Brain pericyte (primary cell): ENCODE measurements at regions not wholly inside any gene's neighbourhood (a gene's known extent, or its start where the extent isn't known, plus 50 kb on each side); places are given as distances from the start of the nearest gene placed in this dataset.
"Not testable (repeated sequence)": the region's sequence is repeated elsewhere in the genome, so short reads cannot be mapped to it uniquely, and the experiment has no call there.

Experiments used
- DNase-seq: peaks from one replicate; pipeline ENCODE4 v3.0.0-alpha.2; 2012; ENCODE audit warnings: low read depth, low spot score

DNA sequence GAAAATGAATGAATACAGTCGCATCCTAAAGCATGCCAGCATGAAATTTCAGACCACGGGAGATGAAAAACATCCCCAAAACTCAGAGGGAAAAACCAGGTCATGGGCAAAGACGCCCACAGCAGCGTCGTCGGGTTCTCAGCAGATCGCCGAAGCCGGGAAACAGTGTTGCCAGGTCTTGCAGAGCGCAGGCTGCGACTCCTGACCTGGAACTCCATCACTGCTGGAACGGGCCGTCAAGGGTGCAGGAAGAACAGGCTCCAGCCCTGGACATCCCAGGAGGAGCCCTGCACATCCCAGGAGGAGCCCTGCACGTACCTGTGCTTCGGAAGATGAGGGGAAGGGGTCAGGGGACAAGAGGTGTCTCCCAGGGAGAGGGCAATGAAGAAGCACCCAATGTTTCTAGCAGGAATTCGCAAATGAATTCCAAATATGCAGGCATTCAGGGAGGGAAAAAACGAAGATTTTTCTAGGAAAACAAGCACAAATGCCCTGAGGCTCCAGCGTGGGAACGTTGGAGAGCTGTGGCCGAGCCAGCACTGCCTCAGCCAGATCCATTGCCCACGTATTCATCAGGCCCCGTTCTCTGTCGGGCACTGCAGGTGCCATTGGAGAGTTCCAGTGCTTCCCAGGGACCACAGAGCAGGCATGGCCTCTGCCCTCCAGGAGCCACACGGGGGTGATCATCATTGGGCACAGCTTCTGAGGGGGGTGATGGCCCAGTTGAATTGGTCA lies 1110.4 kb downstream of the BRD1 start:
- no peak for DNase-seq

DNA sequence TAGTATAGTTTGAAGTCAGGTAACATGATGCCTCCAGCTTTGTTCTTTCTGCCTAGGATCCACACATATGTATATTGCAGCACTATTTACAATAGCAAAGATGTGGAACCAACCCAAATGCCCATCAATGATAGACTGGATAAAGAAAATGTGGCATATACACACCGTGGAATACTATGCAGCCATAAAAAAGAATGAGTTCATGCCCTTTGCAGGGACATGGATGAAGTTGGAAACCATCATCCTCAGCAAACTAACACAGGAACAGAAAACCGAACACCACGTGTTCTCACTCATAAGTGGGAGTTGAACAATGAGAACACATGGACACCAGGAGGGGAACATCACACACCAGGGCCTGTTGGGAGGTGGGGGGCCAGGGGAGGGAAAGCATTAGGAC lies 1111.5 kb downstream of the BRD1 start:
- not testable (repeated sequence) for DNase-seq

DNA sequence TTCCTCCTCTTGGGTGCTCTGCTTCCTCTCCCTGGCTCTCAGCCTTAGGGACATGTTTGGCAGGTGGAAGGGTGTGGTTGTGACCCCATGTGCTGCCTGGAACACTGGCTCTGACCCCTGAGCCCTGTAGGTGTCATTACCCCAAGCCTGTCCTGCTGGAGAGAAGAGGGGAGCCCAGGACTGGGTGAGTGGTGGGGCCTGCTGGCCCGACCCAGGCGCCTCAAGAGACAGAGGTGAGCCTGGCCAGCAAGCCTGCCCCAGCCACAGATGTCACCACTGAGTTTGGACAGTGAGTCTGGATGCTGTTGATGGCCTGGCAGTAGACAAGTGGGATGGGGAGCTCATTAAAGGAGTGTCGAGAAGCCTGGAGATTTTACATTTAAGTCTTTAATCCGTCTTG lies 1112.2 kb downstream of the BRD1 start:
- DNase-seq: no peak

DNA sequence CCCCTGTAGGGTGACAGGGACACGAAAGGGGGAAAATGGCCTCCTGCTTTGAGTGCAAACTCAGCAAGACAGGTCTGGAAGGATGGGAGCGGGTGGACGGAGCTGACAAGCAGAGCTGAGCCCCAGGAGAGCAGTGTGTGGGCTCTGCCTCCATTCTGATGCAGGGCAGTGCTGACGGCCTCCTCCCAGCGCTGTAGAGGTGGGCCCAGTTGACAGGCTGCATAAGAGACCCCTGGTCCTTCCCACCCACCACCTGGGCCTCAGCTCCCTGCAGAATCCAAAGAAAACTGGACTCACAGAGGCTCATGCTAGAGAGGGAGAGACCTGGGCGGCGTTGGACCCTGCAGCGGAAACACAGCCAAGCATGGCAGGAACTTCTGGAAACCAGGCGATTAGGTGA lies 1113.4 kb downstream of the BRD1 start:
- DNase-seq: no peak

DNA sequence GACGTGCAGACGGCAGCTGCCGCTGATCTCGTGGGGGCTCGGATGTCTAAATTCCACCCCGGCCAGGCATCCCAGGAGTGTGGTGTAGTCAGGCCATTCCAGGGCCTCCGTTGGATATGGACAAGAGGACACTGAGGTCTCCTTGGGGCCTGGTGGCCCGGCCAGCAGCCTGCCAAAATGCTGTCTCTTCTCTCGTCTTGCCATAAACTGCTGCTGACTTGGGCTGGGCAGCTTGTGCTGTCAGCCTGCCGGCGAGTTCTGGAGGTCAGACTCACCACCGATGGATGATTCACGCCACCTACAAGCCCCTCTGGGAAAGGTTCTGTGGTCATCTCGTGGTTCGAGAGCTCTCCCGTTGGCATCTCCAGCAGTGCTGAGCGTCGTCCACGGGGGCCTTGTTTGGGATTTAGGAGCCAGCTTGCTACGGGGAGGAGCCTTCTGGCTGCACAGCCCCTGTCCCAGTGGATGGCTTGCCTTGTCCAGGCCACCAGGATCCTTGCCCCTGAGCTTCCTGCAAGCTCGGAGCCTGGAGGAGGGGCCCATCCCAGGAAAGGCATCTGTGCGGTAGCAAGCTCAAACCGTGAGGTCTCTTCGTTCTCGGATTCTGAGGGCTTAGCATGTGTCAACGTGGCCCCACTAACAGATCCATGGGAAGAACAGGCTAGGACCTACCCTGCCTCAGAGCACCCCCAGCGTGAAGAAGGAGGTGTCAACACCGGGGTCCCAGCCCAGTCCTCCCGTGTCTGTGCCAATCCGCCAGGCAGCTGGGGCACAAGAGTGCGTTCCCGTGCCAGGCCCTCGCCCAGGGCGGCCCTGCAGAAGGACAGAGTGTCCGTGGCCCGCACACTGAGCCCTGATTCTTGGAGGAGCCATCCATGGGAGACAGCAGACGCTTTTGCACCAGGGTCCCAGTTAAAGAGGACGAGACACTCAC lies 1114.1 kb downstream of the BRD1 start:
- no peak for DNase-seq

DNA sequence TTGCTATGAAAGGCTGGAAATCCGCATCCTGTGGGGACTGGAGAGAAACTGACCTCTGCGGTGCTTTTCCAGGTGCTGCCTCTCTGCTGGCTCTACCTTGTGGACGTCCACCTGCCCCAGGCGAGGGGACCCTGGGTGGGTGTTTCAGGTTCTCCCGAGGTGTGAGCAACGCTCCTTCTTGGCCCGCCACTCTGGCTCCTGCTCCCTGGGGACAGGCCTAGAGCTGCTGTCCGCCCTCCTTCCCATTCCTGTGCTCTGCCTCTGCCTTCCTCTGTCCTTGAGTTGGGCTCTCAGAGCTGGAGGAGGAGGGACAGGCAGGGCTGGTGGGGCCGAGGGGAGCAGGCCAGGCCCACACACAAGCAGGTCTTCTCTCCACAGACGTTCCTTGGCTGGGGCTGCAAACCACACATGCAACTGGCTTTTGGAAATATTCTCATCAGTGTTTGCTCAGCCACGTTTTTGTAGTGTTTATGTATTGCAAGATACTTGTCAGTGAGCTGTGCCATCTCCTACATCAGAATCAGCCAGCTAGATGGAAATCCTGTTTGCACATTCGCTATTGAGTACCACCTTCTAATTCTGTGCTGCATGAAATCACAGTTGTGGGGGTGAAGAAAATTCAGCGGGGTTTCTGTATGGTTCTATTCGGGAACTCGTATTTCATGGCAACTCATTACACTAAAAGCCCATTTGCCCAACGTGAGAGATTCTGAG lies 1115.0 kb downstream of the BRD1 start:
- no peak for DNase-seq

DNA sequence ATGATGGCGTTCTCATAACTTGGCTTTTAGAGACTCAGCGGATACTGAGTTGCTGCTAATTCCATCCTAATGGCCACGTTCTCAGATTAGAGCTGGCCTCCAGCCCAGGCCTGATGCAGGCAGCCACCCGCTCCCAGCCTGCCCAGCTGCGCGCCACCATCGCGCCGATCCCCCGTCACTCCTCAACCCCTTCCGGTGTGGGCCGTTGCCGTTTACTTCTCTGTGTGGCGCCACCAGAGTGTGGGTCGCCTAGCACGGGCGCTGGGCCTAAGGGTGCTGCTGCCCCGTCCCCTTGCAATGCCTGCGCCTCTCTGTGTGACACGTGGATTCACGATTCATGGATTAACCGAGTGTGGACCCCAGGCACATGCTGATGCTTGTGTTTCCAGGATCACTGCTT lies 1116.0 kb downstream of the BRD1 start:
- DNase-seq: no peak

DNA sequence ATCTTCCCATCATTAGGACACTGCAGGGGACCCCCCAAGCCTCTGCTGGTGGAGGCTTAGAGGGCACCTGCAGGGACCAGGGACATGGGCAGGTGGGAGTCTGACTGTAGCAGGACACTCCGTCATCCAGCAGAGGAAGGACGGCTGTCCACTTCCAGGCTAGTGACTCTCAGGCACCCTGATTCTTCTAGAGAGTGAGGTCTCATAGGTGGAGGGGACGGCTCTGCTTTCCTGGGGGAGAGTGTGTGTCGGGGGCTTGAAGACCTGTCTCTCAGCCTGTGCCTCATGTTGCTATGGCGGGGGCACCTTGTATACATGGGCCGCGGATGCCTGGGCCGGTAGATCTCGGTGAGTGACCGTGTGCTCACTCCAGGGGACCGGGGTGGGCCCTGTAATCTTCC lies 1116.6 kb downstream of the BRD1 start:
- DNase-seq: no peak

DNA sequence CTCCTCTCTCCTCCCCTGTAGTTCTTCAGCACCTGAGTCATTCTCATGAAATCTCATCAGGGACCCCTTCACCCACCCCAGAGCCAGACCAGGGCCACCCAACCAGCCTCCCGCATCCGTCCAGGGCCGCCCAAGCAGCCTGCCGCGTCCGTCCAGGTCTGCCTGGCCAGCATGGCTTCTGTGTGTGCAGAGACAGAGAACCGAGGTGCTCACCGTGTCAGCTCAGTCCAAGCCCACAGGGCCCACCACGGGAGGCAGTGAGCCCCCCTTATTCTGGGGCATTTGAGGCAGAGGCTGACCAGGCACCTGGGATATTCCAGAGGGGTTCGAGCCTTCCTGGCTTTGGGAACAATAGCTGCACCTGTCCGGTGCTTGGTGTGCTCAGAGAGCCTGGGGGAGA lies 1117.3 kb downstream of the BRD1 start:
- no peak for DNase-seq

DNA sequence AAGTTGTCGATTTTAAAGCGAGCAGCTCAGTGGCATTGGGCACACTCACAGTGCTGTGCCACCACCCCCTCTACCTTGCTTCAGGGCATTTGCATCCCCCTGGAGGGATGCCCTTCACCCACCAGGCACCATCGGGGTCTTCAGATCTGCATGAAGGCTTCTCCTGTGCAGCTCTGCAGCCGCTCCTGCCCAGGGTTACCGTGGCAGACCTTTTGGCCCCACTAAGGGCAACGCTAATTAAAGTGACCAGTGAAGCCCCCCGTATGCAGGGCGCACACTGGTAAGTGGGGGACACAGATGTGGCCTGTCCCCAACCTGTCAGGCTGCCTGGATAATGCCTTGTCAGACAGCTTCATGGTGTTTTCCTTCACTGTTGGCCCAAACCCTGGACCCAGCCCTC lies 1117.7 kb downstream of the BRD1 start:
- DNase-seq: no peak

DNA sequence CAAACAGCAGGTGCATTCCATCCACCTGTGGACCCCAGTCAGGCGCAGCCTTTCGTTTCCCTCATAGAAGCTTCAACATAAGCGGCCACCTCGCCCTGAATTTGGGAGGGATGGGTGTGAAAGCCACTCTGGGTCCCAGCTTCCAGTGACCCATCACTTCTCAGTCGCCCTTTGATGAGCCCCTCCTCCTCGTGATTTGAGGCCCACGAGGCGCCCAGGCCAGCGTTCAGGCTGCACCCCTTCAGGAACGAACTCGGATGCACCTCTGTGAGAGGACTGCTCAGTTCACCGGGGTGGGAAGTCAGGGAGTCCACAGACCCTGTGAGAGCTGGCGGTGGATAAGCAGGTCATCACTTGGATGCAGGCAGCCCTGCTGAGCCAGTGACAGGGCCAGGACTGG lies 1118.2 kb downstream of the BRD1 start:
- no peak for DNase-seq

DNA sequence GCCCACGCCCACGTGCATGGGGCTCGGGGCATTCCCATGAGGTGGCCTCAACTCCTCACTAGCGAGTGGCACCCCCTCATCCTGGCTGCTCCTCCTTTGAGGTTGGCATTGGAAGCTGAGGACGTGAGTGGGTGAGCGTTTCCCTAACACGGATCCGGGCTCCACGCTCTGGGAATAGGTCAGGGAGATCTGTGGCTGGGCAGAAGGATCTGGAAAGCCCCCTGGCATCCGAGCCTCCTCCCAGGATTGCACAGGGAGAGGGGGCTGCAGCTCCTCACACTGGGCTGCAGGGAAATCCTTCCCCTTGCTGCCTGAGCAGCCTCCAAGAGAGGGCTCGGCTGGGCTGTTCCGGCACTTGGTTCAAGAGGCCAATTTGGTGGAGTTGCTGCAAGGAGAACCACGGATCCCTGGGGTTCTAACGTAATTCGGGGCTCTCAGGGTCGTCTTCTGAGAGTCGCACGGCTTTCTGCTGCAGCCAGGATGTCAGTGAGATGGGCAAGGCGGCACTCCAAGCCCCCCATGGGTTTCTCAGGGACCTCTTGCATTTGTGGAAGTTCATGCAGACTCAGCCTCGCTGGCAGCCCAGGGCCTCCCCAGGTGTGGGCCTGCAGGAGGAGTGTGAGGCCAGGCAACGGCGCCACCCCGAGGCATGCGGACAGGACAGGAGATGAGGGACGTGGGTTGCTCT lies 1119.0 kb downstream of the BRD1 start:
- no peak for DNase-seq

DNA sequence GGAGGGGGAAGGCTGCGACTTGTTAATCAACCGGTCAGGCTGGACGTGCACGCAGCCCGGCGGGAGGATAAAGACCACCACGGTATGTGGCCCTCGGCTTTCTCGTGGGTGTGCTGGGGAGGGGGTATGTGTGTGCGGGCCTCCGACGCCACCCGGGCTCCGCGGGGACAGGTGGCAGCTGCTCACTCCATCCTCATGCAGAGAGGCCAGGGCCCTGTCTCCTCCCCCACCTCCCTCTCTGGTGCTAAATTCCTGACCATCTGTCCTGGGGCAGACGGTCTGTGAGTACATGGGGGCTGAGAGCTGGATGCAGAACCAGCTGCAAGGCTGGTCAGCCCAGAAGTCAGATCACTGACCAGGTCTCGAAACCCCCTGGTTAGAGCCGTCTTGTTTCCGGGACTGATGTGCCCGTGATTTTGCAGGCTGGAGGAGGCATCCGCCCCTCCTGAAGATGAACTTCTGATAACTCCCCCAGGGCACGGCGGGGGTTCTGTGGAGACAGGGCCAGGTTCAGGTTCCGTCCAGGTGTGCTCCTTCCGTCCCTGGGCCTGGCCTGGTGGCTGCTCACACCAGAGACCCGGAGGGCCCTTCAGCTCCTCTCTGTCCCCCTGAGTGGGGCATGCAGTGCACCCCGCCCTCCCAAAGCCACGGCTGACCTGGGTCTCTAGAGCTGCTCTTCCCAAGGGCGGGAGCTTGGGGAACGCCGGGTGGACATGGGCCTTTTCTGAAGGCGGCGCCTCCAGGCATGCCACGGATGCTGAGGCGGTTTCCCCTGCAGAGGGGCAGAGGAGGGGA lies 1119.7 kb downstream of the BRD1 start:
- no peak for DNase-seq

DNA sequence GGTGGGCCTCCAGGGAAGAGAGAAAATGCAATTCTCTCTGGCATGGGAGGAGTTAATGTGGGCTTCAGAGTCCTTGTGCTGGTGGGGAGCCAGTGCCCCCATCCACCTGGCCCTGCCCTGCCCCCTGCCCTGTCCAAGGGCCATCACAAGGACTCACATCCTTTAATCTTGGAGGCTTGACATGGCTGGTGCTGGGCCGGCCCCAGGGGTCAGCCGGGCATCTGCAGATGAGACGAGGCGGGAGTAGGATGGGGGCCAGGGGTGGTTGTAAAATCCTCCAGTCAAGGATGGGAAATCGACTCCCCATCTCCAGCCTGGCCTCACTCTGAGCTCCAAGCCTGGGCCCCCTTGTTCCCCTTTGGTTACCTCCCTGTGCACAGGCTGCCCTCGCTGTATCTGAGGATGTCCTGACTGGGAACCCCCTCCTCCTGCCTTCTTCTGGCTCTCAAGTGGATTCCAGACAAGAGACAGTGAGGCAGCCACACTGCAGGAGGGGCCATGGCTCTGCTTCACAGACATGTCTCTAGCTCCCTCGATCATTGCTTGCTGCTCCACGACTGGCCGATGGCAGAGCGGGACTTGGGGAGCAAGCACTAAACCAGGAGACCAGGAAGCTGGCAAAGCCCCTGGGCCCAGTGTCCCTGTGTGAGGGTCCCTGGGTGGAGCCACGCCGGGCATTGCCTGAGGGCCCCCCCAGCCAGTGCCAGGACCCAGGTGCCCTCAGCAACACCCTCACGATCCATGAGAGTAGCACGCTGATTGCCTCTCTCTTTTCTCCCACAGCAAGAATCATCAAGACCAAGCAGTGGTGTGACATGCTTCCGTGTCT lies 1120.5 kb downstream of the BRD1 start:
- DNase-seq: no peak

DNA sequence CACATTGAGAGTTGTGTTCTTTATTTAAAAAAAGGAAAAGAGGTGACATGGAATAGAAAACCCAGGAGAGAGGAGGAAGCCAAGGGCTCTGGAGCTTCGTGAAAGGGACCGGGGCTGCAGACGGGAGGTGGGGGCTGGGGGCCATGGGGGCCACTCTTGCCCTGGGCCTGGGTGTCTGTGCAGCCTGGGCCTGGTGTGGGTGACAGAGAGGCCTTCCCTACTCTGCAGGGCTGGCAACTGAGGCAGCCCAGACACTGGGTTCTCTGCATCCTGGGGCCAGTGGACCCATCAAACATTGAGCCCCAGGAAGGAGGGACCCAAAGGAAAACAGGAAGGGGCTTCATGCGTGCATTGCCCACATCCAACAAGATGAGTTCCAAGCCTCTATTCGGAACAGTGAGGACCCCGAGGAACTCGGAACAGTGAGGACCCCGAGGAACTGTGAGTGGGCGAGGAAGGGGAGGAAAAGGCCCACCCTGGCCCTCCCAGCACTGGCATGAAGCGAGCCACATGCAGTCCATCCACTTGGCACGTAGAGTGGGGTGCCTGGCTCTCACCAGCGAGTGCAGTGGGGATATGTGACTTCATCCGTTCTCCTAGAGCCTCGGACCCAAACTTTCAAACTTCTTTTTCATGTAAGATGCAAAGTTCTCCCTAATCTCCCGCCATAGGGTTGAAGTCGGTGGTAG lies 1121.6 kb downstream of the BRD1 start:
- DNase-seq: no peak

DNA sequence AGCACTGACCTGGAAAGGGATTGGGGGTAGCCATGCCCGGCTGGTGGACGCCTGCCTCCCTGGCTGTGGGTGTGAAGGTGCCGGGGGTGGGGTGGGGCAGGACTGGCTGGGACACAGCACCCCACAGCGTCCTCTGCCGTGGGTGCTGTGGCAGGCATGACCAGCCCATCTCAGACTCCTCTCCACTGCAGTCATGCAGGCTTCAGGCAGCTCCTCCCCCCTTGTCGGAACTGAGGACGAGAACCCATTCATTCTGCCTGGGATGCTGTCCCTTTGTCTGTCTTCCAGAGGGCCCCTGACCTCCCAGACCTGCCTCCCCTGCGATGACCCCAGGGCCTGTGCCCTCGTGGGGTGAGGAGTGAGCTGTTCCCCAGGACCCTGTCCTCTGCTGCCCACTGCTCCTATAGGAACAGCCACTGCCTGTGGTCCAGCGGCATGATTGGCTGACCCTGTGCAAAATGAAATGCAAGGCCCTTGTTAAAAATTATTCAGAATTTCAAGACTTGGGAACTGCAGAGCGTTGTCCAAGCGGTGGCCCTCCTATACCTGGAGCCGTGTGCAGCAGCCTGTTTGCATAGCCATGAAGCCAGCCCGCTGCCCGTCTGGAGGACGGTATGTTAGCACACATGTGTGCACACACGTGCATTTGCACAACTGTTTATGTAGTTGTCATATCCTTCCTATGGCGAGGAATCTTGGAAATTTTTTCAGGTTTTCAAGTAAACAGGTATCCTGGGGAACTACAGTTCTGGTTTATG lies 1122.3 kb downstream of the BRD1 start:
- DNase-seq: no peak

DNA sequence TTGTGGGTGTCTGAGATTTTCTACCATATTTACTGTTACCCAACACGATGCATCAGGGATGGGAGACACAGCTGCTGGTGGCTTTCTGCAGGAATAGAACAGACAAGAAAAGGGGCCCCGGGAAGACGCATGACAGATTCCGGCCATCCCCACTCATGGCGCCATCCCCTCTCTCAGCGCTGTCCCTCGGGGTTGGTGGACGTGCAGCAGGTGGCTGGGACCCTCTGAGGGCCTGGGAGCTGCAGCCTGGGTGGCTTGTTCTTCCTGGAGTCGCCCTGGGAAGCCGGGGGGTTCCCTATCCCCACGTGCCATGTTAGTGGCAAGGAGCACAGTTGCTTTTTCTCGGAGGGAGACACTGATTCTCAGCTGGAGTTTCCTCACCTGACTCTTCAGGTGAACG lies 1123.3 kb downstream of the BRD1 start:
- DNase-seq: no peak

DNA sequence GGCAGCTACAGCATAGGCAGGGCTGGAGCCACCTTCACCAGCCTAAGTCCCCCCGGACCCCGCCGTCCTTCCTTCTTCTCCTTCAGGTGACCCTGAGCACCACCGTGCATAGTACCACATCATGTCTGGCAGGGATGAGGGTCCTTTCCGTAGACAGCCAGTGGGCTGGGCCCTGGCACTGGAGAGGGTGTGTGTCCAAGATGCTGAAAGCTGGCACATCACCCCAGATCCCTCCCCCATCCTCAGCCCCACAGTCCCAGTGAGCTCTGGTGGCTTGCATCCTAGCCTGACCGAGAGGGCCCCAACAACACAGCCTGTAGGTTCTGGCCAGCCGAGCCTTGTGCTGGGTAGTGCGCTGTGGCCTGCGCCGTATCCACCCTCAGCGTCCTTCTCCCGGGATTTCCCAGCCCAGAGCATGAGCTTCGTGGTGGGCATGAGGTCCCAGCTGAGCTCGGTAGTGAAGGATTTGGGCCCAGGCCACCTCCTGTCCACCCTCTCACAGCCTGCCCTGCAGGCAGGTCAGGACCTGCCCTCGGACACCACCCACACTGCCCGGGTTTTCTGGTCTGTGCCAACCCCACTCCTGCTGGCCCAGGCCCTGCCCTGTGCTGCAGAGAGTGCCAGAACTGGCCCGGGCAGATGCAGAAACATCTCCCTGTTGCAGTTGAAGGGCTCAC lies 1124.3 kb downstream of the BRD1 start:
- DNase-seq: no peak
